AG04450 (cell line): ENCODE measurements at regions not wholly inside any gene's neighbourhood (a gene's known extent, or its start where the extent isn't known, plus 50 kb on each side); places are given as distances from the start of the nearest gene placed in this dataset.
"Not testable (repeated sequence)": the region's sequence is repeated elsewhere in the genome, so short reads cannot be mapped to it uniquely, and the experiment has no call there.

Source experiments
- CTCF ChIA-PET: fragments of 300-600, 350-600 bp; formaldehyde crosslinking; extraction: SDS; loops from one replicate; lab custom pipeline; 2022; ENCODE audit warnings: antibody characterized with exemption, inconsistent platforms; lab: Charles Lee
- POLR2A ChIA-PET: fragments of 350-600 bp; formaldehyde crosslinking; extraction: SDS; loops from one replicate; lab custom pipeline; 2021; ENCODE audit warnings: antibody characterized with exemption, inconsistent platforms; lab: Yijun Ruan, JAX
- DNase-seq: peaks from one replicate; pipeline ENCODE4 v3.0.0-alpha.2; 2011; ENCODE audit warnings: low read depth, low spot score
- H3K27ac ChIP-seq: one replicate; pipeline ENCODE4 v1.5.1; 2012; ENCODE audit warnings: low read depth, low read length, control low read depth
- H3K27me3 ChIP-seq: one replicate; pipeline ENCODE4 v1.6.0; 2012; ENCODE audit warnings: low read length; ENCODE audit not compliant: control insufficient read depth, insufficient read depth
- H3K4me3 ChIP-seq: 2 replicates; pipeline ENCODE4 v1.5.1; 2011; ENCODE audit warnings: mild to moderate bottlenecking, low read depth, low read length, control low read depth
- H3K9me3 ChIP-seq: 2 replicates; pipeline ENCODE4 v1.5.1; 2012; ENCODE audit warnings: low read length; ENCODE audit not compliant: control insufficient read depth, insufficient read depth
- TF ChIP-seq, protein P1 (sequence below): IDR thresholded peaks from 2 replicates; pipeline ENCODE4 v1.5.1; 2011; ENCODE audit warnings: low read depth, low read length, control low read depth, inconsistent platforms

GRCh38 chr2:63723709-63724108, 118.0 kb upstream of the UGP2 start:
- H3K9me3 ChIP-seq: no peaks in the 10 kb centered on the region
- ChIA-PET CTCF (interaction anchor here (0.7 kb wide), 1 partner anchor 31 kb away, joined by 3 read pairs; no protein-coding TSS in a partner anchor), POLR2A (no interaction called here)
- H3K4me3 ChIP-seq: no peak overlapping the region
- TF ChIP-seq, protein P1, sequence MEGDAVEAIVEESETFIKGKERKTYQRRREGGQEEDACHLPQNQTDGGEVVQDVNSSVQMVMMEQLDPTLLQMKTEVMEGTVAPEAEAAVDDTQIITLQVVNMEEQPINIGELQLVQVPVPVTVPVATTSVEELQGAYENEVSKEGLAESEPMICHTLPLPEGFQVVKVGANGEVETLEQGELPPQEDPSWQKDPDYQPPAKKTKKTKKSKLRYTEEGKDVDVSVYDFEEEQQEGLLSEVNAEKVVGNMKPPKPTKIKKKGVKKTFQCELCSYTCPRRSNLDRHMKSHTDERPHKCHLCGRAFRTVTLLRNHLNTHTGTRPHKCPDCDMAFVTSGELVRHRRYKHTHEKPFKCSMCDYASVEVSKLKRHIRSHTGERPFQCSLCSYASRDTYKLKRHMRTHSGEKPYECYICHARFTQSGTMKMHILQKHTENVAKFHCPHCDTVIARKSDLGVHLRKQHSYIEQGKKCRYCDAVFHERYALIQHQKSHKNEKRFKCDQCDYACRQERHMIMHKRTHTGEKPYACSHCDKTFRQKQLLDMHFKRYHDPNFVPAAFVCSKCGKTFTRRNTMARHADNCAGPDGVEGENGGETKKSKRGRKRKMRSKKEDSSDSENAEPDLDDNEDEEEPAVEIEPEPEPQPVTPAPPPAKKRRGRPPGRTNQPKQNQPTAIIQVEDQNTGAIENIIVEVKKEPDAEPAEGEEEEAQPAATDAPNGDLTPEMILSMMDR: no peak
- H3K27me3 ChIP-seq: no peaks in the 10 kb centered on the region
- no peak for DNase-seq
- no peak overlapping the region for H3K27ac ChIP-seq

- DNase-seq, H3K27ac ChIP-seq, H3K4me3 ChIP-seq, POLR2A ChIA-PET, H3K27me3 ChIP-seq, H3K9me3 ChIP-seq: not testable (repeated sequence)
- CTCF ChIA-PET: interaction anchor here (1.0 kb wide), 1 partner anchor 11 kb away, joined by 3 read pairs; no protein-coding TSS in a partner anchor
Measured at GRCh38 chr2:63725212-63725611, 116.5 kb upstream of the UGP2 start.

GRCh38 chr2:63729362-63729761, 112.3 kb upstream of the UGP2 start:
- TF ChIP-seq, protein P1: no peak
- Histone ChIP-seq H3K27ac (no peak overlapping the region), H3K9me3 (no peaks in the 10 kb centered on the region), H3K27me3 (no peaks in the 10 kb centered on the region), H3K4me3 (no peak overlapping the region)
- DNase-seq: no peak
- POLR2A ChIA-PET: no interaction called here
- CTCF ChIA-PET: interaction anchor here (0.6 to 1.8 kb wide), 3 partner anchors 30 to 132 kb away, joined by 3 to 4 read pairs (median 3); no protein-coding TSS in a partner anchor

DNA sequence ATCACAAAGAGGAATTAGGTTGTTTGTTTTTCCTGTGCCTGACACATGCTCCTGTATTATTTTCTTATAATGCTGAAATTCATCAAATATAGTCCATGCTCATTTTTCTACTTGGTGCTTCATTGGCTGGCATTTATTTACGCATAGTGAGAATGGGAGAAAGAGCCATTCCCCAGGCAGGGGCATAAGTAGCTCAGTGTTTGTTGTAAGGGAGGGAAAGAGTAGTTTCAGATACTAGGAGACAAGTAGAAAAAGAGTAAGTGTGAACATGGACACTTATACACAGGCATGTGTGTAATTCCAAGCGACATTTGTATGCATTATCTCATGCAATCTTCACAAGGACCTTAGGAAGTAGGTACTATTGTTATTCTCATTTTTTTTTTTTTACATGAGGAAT, 111.9 kb upstream of the UGP2 start:
- TF ChIP-seq, protein P1: no peak
- POLR2A ChIA-PET: no interaction called here

GRCh38 chr2:63734510-63734909, 107.2 kb upstream of the UGP2 start:
- TF ChIP-seq, protein P1: no peak
- H3K4me3 ChIP-seq: no peak overlapping the region
- H3K9me3 ChIP-seq: no peaks in the 10 kb centered on the region
- CTCF ChIA-PET: no interaction called here
- POLR2A ChIA-PET: no interaction called here
- no peak for DNase-seq
- H3K27ac ChIP-seq: no peak overlapping the region
- no peaks in the 10 kb centered on the region for H3K27me3 ChIP-seq

More for the DNA sequence above, 111.9 kb upstream of the UGP2 start:
- Histone ChIP-seq H3K4me3 (no peak overlapping the region), H3K27me3 (no peaks in the 10 kb centered on the region), H3K27ac (no peak overlapping the region), H3K9me3 (no peaks in the 10 kb centered on the region)
- CTCF ChIA-PET: interaction anchor here (0.6 to 1.8 kb wide), 3 partner anchors 31 to 131 kb away, joined by 3 to 4 read pairs (median 3); no protein-coding TSS in a partner anchor
- no peak for DNase-seq
